K562 (cell line): ENCODE measurements at regions not wholly inside any gene's neighbourhood (a gene's known extent, or its start where the extent isn't known, plus 50 kb on each side); places are given as distances from the start of the nearest gene placed in this dataset.

Experiments used
- EP400 ChIP-seq: fragments of 450-650 bp; IDR thresholded peaks from 2 replicates; pipeline ENCODE4 v1.6.1; 2017; ENCODE audit warnings: antibody characterized with exemption, mild to moderate bottlenecking, moderate library complexity
- GABPB2 ChIP-seq: fragments of 250-450 bp; sonication (Bioruptor Pico); conservative IDR thresholded peaks from 2 replicates; pipeline ENCODE4 v1.5.1; 2021; ENCODE audit warnings: mild to moderate bottlenecking
- GATA2 ChIP-seq: sonication (generic); formaldehyde crosslinking; IDR thresholded peaks from 2 replicates; pipeline ENCODE4 v1.4.0; 2020; ENCODE audit warnings: mild to moderate bottlenecking, missing genetic modification reagents
- GTF2B ChIP-seq: IDR thresholded peaks from 2 replicates; pipeline ENCODE4 v1.6.1; 2011; ENCODE audit not compliant: insufficient read length; ENCODE audit errors: extremely low read depth
- POLR2AphosphoS5 ChIP-seq: IDR thresholded peaks from 2 replicates; pipeline ENCODE4 v1.6.1; 2011; ENCODE audit warnings: mild to moderate bottlenecking, low read depth, low read length, moderate library complexity; ENCODE audit not compliant: control insufficient read depth, insufficient read depth
- RBBP5 ChIP-seq: fragments of 200-600 bp; sonication (generic); IDR thresholded peaks from 2 replicates; pipeline ENCODE4 v1.6.1; 2012; ENCODE audit warnings: borderline replicate concordance, mild to moderate bottlenecking, low read length, control low read depth, inconsistent platforms; ENCODE audit not compliant: insufficient read depth, poor library complexity, severe bottlenecking
- SETDB1 ChIP-seq: IDR thresholded peaks from one replicate; pipeline ENCODE4 v1.6.1; 2012; ENCODE audit warnings: low read length, control low read depth, inconsistent platforms
- TAF7 ChIP-seq: fragments of 450-650 bp; IDR thresholded peaks from 2 replicates; pipeline ENCODE4 v1.6.1; 2016; ENCODE audit warnings: missing genetic modification characterization, missing compliant biosample characterization
- ZBTB8A ChIP-seq: fragments of 450-650 bp; IDR thresholded peaks from 2 replicates; pipeline ENCODE4 v1.6.1; 2018; ENCODE audit warnings: mild to moderate bottlenecking, moderate library complexity; ENCODE audit not compliant: partially characterized antibody
- ZNF217 ChIP-seq: sonication (generic); formaldehyde crosslinking; IDR thresholded peaks from 2 replicates; pipeline ENCODE4 v1.8.0; 2022; ENCODE audit warnings: mild to moderate bottlenecking, missing genetic modification reagents
- ZNF316 ChIP-seq: fragments of 450-650 bp; IDR thresholded peaks from 2 replicates; pipeline ENCODE4 v1.6.1; 2016
- TF ChIP-seq, protein P1 (sequence below), 2 experiments: fragments of 450-650 bp; IDR thresholded peaks; 2 replicates each; pipeline ENCODE4 v1.6.1; 2018; ENCODE audit warnings: mild to moderate bottlenecking in 2 of 2, low read depth in 1 of 2; ENCODE audit not compliant: partially characterized antibody in 2 of 2

DNA sequence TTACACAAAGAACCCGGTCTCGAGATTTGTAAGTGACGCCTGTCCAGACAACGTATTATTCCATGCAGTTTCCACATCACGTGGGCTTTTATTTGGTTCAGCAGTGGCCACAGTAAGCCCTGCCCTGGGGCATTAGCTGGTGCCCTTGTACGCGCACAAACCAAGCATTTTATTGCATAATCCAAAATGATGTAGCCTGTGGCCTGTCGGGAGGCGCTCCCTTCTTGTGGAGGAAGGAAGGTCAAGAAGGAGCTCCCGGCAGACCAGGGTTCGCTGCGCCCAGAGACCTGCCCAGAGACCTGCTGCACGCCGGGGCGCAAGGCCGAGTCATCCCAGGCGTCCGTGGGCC lies 179.6 kb upstream of the ALKAL2 start (continued):
- TF ChIP-seq RBBP5 (no peak), GATA2 (CRISPR knock-in tag) (no peak), ZNF217 (no peak), ZNF316 (no peak), ZBTB8A (no peak), TAF7 (tag) (no peak), POLR2AphosphoS5 (no peak), SETDB1 (no peak), GTF2B (no peak), EP400 (no peak), GABPB2 (CRISPR knock-in tag) (no peak)
- TF ChIP-seq, protein P1, sequence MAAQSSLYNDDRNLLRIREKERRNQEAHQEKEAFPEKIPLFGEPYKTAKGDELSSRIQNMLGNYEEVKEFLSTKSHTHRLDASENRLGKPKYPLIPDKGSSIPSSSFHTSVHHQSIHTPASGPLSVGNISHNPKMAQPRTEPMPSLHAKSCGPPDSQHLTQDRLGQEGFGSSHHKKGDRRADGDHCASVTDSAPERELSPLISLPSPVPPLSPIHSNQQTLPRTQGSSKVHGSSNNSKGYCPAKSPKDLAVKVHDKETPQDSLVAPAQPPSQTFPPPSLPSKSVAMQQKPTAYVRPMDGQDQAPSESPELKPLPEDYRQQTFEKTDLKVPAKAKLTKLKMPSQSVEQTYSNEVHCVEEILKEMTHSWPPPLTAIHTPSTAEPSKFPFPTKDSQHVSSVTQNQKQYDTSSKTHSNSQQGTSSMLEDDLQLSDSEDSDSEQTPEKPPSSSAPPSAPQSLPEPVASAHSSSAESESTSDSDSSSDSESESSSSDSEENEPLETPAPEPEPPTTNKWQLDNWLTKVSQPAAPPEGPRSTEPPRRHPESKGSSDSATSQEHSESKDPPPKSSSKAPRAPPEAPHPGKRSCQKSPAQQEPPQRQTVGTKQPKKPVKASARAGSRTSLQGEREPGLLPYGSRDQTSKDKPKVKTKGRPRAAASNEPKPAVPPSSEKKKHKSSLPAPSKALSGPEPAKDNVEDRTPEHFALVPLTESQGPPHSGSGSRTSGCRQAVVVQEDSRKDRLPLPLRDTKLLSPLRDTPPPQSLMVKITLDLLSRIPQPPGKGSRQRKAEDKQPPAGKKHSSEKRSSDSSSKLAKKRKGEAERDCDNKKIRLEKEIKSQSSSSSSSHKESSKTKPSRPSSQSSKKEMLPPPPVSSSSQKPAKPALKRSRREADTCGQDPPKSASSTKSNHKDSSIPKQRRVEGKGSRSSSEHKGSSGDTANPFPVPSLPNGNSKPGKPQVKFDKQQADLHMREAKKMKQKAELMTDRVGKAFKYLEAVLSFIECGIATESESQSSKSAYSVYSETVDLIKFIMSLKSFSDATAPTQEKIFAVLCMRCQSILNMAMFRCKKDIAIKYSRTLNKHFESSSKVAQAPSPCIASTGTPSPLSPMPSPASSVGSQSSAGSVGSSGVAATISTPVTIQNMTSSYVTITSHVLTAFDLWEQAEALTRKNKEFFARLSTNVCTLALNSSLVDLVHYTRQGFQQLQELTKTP (IDR thresholded peaks at IDR 0.05; ENCODE audit: low read depth in 1 of 2, partially characterized antibody in 2 of 2) = no peak
